ENCODE measurements at regions not wholly inside any gene's neighbourhood (a gene's known extent, or its start where the extent isn't known, plus 50 kb on each side); places are given as distances from the start of the nearest gene placed in this dataset.

- H3K4me1 ChIP-seq, result peaks cover 0 to 36% (median 12%) of the 10 kb centered on the region in 9 donors
- ATAC-seq, result peak; percentile 87 to 97 (median 94)
- 53 to 55% methylated on average over 18 of the region's 18 CpGs for WGBS, 2 donors
- peak overlapping the region in 6 of 10 donors; percentile 0 to 77 (median 70) for H3K27ac ChIP-seq
- no peaks in the 10 kb centered on the region for H3K36me3 ChIP-seq
- peak overlapping the region in 1 of 10 donors; percentile 5 for H3K4me3 ChIP-seq
- TF ChIP-seq, protein P1, sequence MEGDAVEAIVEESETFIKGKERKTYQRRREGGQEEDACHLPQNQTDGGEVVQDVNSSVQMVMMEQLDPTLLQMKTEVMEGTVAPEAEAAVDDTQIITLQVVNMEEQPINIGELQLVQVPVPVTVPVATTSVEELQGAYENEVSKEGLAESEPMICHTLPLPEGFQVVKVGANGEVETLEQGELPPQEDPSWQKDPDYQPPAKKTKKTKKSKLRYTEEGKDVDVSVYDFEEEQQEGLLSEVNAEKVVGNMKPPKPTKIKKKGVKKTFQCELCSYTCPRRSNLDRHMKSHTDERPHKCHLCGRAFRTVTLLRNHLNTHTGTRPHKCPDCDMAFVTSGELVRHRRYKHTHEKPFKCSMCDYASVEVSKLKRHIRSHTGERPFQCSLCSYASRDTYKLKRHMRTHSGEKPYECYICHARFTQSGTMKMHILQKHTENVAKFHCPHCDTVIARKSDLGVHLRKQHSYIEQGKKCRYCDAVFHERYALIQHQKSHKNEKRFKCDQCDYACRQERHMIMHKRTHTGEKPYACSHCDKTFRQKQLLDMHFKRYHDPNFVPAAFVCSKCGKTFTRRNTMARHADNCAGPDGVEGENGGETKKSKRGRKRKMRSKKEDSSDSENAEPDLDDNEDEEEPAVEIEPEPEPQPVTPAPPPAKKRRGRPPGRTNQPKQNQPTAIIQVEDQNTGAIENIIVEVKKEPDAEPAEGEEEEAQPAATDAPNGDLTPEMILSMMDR (IDR thresholded peaks at IDR 0.05), result peak in 1 of 9 donors; percentile 8
- DNase-seq, result peak; percentile 53 to 76
- no peaks in the 10 kb centered on the region for H3K27me3 ChIP-seq
- intact Hi-C loops (cut with DNase I), result loop anchor here in 1 of 10 donors (5.0 kb wide), 1 partner anchor 128 kb away; the partner anchor contains the start of gene RASGEF1B
- peaks cover 0 to 8% (median 0%) of the 10 kb centered on the region in 11 donors for H3K9me3 ChIP-seq
Observed at GRCh38 chr4:81600520-81601357, 129.0 kb upstream of the RASGEF1B start.

DNA sequence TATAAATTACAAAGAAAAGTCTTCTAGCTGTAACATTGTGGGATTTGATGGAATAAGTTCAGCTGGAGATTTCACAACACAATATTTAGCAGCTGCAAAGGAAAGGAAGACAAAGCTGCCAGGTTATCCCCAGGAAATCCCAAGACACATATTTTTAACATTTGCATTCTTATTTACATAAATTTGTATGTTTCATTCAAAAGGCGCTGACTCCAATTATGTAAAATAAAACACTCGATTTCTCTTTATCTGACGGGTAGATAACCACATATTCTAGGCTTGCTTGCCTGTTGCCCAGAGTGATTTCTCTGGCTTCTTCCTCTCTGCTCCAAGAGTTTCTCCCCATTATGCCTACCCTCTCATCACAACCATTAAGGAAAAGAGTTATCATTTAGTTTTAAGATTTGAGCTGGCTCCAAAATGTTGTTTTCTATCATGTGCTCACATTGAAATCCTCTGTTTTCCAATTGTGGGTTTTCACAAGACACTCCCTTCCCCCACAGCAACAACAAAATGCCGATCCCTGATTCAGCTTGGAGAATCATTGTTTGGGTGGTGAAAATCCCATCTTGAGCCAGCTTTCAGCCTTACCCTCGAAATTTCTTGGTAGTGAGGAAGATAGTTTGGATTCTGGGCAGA is 128.2 kb upstream of the RASGEF1B start:
- Histone ChIP-seq H3K9me3 (peaks cover 0 to 8% (median 0%) of the 10 kb centered on the region in 11 donors), H3K4me1 (peaks cover 0 to 45% (median 21%) of the 10 kb centered on the region in 9 donors), H3K36me3 (no peaks in the 10 kb centered on the region), H3K27ac (peak overlapping the region in 5 of 10 donors; percentile 65 to 77 (median 72)), H3K27me3 (no peaks in the 10 kb centered on the region), H3K4me3 (peak overlapping the region in 1 of 10 donors; percentile 5)
- 47 to 69% methylated on average over 5 of the region's 5 CpGs for WGBS, 2 donors
- DNase-seq, result no peak
- TF ChIP-seq, protein P1 (IDR thresholded peaks at IDR 0.05), result no peak
- ATAC-seq, result no peak
- intact Hi-C loops (cut with DNase I), result loop anchor here in 1 of 10 donors (5.0 kb wide), 1 partner anchor 128 kb away; the partner anchor contains the start of gene RASGEF1B

GRCh38 chr4:81595798-81596610 is 124.3 kb upstream of the RASGEF1B start:
- TF ChIP-seq, protein P1 (IDR thresholded peaks at IDR 0.05), result no peak
- no peak for DNase-seq
- Histone ChIP-seq H3K4me1 (peaks cover 0 to 44% (median 22%) of the 10 kb centered on the region in 9 donors), H3K27me3 (no peaks in the 10 kb centered on the region), H3K9me3 (peaks cover 0 to 8% (median 0%) of the 10 kb centered on the region in 11 donors), H3K4me3 (no peak overlapping the region), H3K27ac (no peak overlapping the region), H3K36me3 (no peaks in the 10 kb centered on the region)
- WGBS, 2 donors, result 39 to 42% methylated on average over 5 of the region's 5 CpGs
- ATAC-seq, result no peak
- intact Hi-C loops (cut with DNase I), result no loop called here

- Histone ChIP-seq H3K4me1 (peaks cover 0 to 37% (median 21%) of the 10 kb centered on the region in 9 donors), H3K9me3 (peaks cover 0 to 8% (median 0%) of the 10 kb centered on the region in 11 donors), H3K27ac (no peak overlapping the region), H3K27me3 (no peaks in the 10 kb centered on the region), H3K4me3 (no peak overlapping the region), H3K36me3 (no peaks in the 10 kb centered on the region)
- TF ChIP-seq, protein P1 (IDR thresholded peaks at IDR 0.05), result no peak
- intact Hi-C loops (cut with DNase I), result no loop called here
- peak in 4 of 8 donors; percentile 36 to 68 (median 47) for ATAC-seq
- no peak for DNase-seq
Observed at GRCh38 chr4:81595287-81595686, 123.6 kb upstream of the RASGEF1B start.

Data from heart right ventricle (tissue), 16 donors.